GM19035 (cell line): ENCODE measurements at regions not wholly inside any gene's neighbourhood (a gene's known extent, or its start where the extent isn't known, plus 50 kb on each side); places are given as distances from the start of the nearest gene placed in this dataset.
"Not testable (repeated sequence)": the region's sequence is repeated elsewhere in the genome, so short reads cannot be mapped to it uniquely, and the experiment has no call there.

ENCODE experiments used
- ATAC-seq: cut with Tn5 transposase; IDR thresholded peaks from one replicate; pipeline ENCODE4 v1.9.1; 2021; ENCODE audit not compliant: unreplicated experiment

DNA sequence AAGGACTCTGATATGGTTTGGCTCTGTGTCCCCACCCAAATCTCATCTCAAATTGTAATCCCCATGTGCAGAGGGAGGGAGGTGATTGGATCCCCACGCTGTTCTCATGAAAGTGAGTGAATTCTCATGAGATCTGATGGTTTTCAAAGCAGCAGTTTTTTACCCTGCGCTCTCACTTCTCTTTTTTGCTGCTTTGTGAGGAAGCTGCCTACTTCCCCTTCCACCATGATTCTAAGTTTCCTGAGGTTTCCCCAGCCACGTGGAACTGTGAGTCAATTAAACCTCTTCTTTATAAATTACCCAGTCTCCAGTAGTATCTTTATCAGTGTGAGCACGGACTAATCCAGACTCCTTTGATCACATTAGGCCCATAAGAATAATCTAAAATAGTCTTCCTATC, 719.7 kb upstream of the CDH8 start:
- ATAC-seq = no peak

DNA sequence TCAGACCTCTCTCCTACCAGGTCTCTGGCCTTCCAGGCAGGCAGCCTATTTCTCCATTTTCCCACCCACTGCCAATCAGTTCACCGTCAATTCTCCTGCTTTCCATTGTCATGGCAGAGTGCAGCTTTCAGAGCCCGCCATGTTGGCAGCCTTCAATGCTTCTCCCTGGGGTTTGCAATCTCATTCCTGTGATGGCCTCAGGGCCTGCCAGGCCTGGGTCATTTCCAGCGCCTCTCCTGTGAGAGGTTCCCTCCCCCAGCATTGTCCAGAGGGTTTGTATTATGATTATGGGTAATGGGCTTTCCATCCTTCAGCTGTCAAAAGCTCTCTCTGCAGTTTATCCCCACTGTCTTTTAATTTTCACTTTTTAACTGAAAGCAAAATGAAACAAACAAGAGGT, 716.6 kb upstream of the CDH8 start:
- ATAC-seq = no peak

DNA sequence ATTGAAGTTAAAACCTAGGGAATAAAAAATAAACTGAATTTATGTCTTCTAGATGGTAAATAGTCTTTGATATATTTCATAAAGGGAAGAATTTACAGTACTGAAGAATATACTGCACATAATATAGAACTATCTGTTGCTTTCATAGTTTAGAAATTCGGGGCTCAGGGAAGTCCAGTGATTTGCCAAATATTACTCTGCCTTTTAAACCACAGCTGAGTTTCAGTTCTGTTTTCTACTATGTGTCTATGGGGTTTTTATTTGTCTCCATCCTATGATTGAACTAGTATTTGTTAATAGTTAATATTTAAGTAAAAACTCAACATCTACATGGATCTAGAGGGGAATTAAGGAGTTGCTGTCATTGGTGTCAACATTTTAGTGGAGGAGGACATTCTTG, 715.0 kb upstream of the CDH8 start:
- no peak for ATAC-seq

DNA sequence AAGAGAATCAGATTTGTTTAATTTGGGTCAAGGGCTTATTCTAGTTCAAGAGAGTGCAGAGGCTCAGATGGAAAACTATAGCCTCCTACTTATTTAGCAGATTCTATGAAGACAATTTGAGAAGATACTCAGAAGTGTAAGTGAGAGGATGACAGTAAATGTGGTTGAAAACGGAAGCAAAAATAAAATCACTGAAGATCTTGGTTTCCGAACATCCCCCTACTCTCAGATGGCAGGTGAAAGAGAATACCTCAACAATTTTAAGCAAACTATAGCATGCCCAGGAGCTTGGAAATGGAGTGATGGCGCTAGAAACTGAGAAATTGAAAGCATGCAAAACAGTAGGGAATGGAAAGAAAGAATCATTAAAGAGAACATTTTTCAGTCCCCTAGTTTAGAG, 705.5 kb upstream of the CDH8 start:
- no peak for ATAC-seq

DNA sequence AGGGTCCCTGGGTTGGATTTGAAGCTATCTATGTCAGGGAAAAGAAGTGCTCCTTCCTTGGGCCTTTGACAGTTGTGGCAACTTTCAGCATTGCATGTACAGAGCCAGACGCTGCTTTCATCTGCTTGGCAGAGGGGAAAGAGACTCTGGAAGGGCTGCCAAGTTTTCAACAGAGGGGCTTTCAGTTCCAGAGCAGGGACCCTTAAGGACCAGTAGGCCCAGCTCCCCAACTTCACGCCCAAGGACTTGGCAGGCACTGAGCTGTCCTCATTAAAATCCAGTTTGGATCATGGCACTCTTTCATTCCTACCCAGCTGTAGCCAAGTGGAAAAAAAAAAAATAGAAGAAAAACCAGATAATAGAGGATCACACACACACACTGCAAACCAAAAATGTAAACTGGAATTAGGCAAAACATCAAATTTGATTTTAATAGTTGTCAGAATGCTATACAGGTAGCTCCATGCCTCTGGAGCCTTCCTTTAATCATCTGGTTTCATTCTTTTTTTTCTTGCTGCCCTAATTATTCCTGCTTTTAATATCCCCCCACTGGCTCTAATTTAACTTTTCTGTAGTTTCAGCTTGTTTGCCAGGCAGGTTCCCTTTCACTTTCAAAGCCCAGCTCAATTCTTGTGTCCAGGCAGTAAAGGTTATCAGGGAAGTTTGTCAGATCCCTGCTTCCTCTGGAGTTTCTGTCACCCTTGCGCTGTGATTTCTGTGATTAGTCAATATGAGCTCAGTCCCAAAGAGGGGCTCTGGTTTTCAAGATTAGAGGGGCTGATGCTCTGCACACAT, 702.6 kb upstream of the CDH8 start:
- no peak for ATAC-seq

DNA sequence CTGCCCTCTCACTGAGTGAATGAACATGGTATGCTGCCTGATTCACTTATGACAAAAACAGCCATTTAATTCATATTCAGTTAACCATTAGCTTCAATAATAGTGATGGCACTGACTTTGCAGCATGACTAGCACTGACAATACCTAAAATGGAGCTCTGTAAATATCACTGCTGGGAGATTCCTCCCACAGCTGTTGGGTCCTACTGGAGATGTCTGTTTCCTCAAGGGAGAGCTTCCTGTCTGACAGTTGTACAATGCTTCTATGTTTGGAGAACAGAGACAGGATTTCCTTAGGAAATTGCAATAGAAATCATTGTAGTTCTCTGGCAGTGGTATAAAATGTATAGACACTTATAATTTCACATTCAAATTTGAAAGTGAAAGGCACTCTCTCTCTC, 695.9 kb upstream of the CDH8 start:
- ATAC-seq = no peak

DNA sequence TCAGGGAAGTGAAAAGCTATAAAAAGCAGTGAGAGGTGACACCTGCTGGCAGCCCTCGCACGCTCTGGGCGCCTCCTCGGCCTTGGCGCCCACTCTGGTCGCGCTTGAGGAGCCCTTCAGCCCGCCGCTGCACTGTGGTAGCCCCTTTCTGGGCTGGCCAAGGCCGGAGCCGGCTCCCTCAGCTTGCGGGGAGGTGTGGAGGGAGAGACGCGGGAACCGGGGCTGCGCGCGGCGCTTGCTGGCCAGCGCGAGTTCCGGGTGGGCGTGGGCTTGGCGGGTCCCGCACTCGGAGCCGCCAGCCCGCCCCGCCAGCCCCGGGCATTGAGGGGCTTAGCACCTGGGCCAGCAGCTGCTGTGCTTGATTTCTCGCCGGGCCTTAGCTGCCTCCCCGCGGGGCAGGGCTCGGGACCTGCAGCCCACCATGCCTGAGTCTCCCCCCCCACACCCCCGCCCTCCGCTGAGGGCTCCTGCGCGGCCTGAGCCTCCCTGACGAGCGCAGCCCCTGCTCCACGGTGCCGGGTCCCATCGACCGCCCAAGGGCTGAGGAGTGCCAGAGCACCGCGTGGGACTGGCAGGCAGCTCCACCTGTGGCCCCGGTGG, 688.5 kb upstream of the CDH8 start:
- ATAC-seq = not testable (repeated sequence)

DNA sequence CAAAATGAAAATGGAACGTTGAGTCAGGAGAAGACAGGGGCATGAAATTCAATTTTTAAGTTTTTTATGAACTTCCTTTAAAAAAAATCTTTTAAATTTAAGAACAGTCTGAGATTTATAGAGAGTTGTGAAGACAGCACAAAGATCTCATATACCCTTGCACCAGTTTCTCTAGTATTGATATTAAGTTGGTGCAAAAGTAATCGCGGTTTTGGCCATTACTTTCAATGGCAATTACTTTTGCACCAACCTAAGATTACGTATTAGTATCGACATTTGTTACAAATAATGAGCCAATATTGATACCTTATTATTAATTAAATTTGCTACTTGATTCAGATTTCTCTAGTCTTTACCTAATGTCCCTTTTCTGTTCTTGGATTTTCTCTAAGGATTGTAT, 684.4 kb upstream of the CDH8 start:
- ATAC-seq = no peak

DNA sequence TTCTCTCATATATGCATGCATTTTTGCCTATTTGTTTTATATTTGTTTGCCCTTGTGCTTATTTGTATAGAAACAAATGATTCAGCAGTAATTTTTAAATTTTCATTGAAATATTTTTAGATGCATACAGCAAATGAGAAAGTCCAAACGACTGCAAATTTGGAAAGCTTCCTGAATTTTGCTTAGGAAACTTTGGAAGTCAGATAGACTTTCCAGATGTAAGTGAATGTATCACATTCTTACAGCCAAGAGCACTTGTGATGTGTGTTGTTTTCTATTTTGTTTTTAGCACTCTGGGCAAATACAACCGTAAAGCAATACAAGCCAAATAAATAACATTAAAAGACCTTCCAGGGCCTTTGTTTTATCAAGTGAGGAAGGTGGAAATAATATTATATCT, 680.8 kb upstream of the CDH8 start:
- ATAC-seq = no peak

DNA sequence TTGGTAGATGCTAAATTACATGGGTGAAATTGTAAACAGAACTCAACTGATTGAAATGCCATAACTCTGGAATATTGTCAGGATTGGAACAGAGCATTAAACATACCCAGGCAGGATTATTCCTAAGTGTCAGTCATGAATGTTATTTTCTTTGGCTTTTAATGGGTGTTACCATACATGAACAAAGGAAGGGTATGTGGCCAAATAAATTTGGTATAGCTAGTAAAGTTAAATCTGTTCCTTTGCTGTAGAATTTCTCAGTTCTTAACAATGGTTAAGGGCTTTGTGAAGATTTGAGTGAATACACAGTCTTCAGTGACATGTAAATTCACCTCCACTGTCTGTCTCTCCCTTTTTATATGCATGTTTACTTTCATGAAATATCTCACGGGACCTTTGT, 679.5 kb upstream of the CDH8 start:
- ATAC-seq = no peak

DNA sequence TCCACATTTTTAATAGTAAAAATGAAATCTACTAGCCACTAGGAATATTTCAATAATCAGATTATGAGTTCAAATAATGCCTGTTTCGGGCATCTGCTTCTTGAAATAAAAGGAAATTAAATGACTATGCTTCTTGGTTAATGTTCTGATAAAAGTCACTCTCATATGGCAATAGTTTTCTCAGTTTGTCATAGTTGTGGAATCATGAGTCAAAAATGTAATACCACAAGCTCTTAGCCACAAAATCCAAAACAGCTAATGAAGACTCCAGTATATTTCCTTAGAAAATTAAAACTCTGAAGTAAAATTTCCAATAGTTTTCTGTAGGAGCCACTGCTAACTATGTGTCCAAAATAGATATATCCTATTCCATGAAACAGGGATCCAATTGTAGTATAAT, 676.3 kb upstream of the CDH8 start:
- ATAC-seq = no peak

DNA sequence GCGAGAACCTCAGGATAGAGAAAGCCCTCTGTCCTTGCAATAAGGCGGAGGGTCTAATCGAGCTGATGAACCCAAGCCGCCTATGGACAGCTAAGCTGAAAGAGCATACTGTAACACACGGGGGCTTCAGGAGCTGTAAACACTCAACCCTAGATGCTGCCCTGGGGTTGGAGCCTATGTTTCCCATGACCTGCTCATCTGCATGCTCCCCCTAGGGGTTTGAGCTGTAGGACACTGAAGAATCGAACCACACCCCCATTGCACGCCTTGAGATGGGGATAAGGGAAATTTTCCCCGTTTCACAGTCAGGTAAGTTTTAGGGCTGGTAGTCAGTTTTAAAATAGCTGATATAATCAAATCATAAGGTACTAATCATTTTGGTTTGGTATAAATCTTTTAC, 675.6 kb upstream of the CDH8 start:
- no peak for ATAC-seq

DNA sequence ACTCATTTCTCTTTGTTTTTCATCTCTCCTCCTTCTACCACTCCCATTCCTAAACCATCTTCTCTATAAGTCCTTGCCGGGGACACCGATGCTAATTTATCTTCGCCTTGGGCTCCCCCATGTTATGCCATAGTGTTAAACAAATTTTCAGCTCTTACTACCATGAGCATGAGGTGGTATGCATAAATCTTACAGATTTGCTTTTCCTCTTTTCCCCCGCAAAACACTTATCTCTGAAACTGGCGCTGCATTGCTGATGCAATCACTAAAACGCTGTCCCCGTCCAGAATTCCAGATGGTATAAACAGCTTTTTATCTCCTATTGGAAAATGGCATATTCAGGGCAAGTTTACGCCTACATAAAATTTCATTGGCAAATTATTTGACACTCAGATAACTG, 673.6 kb upstream of the CDH8 start:
- ATAC-seq = no peak

DNA sequence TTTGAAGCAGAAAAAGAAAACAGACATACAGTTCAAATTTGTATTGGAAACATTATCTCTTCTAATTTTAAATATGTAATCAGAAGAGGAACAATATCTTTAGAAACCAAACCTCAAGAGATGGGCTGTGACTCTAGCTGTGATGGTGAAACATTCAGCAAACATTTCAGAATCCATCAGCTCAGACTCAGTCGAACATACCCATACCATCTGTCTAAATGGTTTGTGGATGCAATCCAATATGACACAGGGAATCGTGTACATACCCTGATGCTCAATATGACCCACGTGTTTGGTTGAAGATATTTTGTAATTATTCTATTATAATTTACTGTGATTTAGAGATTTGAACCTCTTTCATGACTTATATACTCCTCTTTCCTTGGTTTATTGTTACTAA, 665.2 kb upstream of the CDH8 start:
- no peak for ATAC-seq

DNA sequence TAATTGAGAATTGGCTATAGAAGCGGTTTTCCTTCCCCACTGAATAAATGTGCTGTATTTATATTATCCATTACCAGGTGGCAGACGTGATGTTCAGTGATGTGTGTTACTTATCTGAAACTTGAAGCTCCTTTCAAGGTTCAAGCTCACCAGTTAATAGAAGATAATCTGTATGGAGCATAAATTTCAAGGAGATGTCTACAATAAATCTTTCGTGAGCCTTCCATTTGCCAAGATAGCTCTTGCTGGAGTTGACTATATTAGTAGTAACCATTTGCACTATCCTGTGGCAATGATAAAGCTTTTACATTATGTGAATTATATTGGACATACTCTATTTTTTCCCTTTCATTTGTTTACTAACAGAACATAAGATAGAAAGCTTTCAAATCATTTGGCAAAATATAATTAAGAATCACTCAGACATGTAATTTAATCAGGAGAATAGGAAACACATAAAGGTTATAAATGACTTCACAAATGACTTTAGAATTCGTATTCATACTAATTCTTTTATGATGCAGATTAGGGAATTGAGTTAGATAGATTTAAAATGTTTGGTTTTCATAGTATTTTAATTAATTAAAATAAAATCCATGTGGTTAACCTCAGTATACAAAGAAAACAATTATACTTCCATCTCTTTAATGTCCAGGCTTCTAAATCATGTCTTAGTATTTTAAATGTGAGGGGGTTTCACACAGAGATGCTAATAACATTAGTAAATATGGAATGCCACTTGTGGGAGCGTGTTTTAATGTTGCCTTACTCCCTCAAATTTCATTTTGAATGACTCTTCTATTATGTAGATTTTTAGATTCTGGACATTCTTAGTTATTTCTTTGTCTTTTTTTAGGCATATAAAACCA, 664.4 kb upstream of the CDH8 start:
- ATAC-seq = no peak

DNA sequence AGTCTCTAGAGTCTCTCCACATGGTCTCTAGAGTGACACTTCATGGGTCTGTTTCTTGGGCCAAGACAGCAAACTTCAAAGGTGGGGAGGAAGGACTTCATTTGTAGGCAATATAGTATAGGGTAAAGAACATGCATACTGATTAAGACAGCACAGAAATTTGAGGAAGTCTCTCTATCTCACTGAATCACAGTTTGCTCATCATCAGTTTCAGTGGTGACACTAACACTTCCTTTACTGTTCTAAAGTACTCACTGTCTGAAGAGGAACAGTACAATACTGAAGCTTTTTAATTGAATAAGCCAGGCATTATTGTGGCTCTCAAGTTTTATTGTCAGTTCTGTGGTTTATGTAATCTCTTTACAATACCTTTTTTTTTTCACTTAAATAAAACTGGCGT, 656.4 kb upstream of the CDH8 start:
- no peak for ATAC-seq

DNA sequence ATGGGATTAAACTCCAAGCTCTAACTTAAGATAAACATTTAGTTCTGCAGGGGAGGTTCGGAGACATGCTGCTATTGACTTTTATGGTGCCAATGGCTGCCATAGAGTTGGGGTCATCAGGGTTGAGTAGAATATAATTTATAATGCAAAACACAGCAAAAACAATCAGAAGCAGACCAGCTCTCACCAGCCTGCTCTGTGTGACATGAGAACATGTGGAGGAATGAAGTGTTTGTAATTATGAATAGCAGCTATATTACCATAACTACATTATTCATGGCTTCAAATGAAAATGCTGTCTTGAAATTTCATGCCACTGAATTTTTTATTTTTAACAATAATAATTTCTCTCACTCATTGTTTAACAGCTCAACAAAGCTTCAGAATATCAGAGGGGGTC, 645.6 kb upstream of the CDH8 start:
- no peak for ATAC-seq

DNA sequence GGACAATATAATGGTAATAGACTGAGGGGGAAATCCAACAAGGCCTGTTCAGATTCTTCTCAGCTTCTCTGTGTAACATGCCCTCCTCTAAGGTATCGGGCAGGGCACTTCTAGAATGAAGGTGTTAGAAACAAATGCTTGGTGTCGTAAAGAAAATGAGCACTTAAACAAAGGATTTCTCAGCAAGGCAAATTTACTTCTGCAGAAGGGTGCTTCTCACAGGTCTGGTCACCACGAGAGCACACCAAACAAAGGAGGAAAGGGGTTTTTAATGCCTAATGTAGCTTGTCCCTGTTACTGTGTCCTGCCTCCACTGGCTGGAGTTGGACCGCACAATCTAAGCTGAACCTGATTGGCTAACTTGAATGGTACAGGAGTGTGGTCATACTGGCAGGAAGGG, 642.6 kb upstream of the CDH8 start:
- ATAC-seq = no peak

DNA sequence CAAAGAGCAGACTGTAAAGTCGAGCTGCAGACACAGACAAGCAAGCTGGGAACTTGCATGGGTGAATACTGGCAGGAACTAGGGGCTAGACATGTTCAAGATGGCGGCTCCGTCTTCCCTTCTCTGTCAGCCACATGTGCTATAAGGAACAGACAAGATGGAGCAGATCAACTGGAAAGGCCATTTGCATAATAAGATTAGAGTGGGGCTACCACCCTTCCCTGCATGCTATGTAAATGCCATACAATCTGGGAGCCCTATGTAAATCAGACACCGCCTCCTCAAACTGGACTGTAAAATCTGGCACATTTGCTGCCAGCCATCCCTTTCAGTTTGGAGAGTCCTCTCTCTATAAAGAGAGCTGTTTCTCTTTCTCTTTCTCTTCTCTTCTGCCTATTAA, 640.1 kb upstream of the CDH8 start:
- no peak for ATAC-seq

DNA sequence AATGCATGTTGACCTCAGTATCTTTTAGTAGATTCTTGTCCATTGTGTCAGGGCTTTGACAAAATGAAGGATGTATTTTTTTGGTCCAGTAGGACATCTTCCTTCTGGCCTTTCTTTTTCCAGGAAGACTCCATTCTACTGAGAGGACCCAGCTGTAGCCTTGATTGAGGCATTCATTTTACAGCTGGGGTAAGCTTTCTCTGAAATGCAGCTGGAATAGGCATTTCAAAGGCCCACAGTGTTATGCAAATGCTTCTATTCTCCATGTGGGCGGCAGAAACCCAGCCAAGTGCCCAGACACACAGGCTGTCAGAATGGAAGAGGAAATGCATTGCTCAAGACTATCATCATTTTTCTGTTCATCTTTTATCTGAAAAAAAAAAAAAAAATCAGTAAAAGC, 629.0 kb upstream of the CDH8 start:
- ATAC-seq = no peak

DNA sequence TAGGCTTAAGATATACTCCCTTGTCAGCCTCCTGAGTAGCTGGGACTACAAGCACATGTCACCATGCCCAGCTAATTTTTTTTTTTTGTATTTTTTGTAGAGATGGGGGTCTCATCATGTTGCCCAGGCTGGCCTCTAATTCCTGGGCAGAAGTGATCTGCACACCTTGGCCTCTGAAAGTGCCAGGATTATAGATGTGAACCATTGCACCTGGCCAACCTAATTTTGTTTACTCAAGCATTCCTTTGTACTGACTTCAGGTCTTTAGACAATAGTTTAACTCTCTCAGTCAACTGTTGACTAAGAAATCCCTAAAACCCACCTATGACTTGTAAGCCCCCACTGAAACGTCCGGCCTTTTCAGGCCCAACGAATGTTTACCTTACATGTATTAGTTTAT, 628.3 kb upstream of the CDH8 start:
- no peak for ATAC-seq

DNA sequence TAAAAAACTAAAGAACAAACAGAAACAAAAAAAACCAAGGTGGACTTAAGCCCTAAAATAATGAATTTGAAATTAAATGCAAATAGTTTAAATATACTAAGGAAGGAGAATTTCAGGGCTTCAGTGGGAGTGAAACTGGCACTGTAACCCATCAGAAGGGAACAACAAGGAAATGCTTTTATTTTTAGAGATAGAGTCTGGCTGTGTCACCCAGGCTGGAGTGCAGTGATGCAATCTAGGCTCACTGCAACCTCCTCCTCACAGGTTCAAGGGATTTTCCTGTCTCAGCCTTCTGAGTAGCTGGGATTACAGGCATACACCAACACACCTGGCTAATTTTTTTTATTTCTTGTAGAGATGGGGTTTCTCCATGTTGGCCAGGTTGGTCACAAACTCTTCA, 625.2 kb upstream of the CDH8 start:
- no peak for ATAC-seq
